ENCODE measurements at regions not wholly inside any gene's neighbourhood (a gene's known extent, or its start where the extent isn't known, plus 50 kb on each side); places are given as distances from the start of the nearest gene placed in this dataset.
A peak's percentile ranks its signal among the peaks of the same experiment; 100 is the strongest.

DNA sequence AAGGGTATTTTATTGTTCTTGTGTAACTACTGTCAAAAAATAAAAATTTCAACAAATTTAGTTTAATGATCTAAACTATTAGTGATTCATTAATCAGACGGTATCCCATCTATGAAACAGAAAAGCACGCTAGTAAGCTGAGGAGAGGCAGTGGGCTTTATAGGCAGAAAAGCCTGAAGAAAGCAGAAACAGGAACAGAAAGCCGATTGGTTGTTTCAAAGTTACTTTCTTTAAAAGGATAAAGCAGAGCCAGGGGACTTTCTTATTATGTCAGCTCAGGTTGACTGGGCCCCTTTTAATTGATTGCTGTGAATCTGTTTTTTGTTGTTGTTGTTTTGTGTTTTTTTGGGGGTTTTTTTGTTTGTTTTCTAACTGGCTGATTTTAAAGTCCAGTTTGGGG lies 105.5 kb downstream of the TES start:
- DNase-seq (ENCODE audit: low read depth, low spot score) (no peak), ATAC-seq (no peak)
- H3K9ac ChIP-seq (ENCODE audit: low read length): peak overlapping the region; percentile 52
- ChIA-PET POLR2A (no interaction called here), CTCF (no interaction called here), RAD21 (ENCODE audit: low non-redundant PET in 1 of 2, low total read pairs in 2 of 2, uncharacterized antibody in 2 of 2, unreplicated experiment in 2 of 2) (no interaction called here)
- peaks cover 29 to 49% of the 10 kb centered on the region in 2 experiments for H3K4me1 ChIP-seq (ENCODE audit: control insufficient read depth in 1 of 2, insufficient read depth in 2 of 2, low read length in 2 of 2)
- intact Hi-C loops (cut with micrococcal nuclease): no loop called here
- H3K36me3 ChIP-seq (ENCODE audit: control insufficient read depth in 1 of 2, insufficient read depth in 2 of 2, low read length in 2 of 2): peaks cover 0 to 14% of the 10 kb centered on the region in 2 experiments; a peak in 1 of 4 replicates
- H3K79me2 ChIP-seq (ENCODE audit: insufficient read depth, low read length): no peaks in the 10 kb centered on the region
- peak overlapping the region; percentile 71 for H3K4me2 ChIP-seq (ENCODE audit: low read length)
- peak overlapping the region; percentile 89; the same call in 1 of the 2 replicates for H3K27ac ChIP-seq (ENCODE audit: low read depth, low read length)
- no TSS peak for BruUV-seq (replicated peaks)
- no peaks in the 10 kb centered on the region for H3K27me3 ChIP-seq (ENCODE audit: insufficient read depth, low read length)
- H3K9me3 ChIP-seq (ENCODE audit: control insufficient read depth in 1 of 2, insufficient read depth in 1 of 2, low read depth in 1 of 2, low read length in 2 of 2): no peaks in the 10 kb centered on the region
- no peaks in the 10 kb centered on the region for H3K9me2 ChIP-seq (ENCODE audit: insufficient read depth)
- H3K4me3 ChIP-seq (replicated peaks in 1 of 2; ENCODE audit: low read depth in 1 of 2, low read length in 2 of 2): 0 out of 4 replicates have a peak overlapping the region, but pooled peaks of 1 of the 2 experiments have one; percentile 34
- H4K20me1 ChIP-seq (ENCODE audit: insufficient read depth): no peaks in the 10 kb centered on the region
- no peak for TF ChIP-seq ZFX (IDR thresholded peaks at IDR 0.05)
- TF ChIP-seq, protein P1, sequence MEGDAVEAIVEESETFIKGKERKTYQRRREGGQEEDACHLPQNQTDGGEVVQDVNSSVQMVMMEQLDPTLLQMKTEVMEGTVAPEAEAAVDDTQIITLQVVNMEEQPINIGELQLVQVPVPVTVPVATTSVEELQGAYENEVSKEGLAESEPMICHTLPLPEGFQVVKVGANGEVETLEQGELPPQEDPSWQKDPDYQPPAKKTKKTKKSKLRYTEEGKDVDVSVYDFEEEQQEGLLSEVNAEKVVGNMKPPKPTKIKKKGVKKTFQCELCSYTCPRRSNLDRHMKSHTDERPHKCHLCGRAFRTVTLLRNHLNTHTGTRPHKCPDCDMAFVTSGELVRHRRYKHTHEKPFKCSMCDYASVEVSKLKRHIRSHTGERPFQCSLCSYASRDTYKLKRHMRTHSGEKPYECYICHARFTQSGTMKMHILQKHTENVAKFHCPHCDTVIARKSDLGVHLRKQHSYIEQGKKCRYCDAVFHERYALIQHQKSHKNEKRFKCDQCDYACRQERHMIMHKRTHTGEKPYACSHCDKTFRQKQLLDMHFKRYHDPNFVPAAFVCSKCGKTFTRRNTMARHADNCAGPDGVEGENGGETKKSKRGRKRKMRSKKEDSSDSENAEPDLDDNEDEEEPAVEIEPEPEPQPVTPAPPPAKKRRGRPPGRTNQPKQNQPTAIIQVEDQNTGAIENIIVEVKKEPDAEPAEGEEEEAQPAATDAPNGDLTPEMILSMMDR (IDR thresholded peaks at IDR 0.05 in 2 of 3, conservative IDR thresholded peaks at IDR 0.05 in 1 of 3; ENCODE audit: borderline replicate concordance in 1 of 3, insufficient read depth in 1 of 3, low read depth in 2 of 3, low read length in 2 of 3): no peak
- no peak for TF ChIP-seq ZNF274 (IDR thresholded peaks at IDR 0.05; ENCODE audit: low read depth, low read length)
- TF ChIP-seq, protein P2, sequence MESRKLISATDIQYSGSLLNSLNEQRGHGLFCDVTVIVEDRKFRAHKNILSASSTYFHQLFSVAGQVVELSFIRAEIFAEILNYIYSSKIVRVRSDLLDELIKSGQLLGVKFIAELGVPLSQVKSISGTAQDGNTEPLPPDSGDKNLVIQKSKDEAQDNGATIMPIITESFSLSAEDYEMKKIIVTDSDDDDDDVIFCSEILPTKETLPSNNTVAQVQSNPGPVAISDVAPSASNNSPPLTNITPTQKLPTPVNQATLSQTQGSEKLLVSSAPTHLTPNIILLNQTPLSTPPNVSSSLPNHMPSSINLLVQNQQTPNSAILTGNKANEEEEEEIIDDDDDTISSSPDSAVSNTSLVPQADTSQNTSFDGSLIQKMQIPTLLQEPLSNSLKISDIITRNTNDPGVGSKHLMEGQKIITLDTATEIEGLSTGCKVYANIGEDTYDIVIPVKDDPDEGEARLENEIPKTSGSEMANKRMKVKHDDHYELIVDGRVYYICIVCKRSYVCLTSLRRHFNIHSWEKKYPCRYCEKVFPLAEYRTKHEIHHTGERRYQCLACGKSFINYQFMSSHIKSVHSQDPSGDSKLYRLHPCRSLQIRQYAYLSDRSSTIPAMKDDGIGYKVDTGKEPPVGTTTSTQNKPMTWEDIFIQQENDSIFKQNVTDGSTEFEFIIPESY (IDR thresholded peaks at IDR 0.05; ENCODE audit: extremely low read depth, insufficient replicate concordance, low read length): no peak
- no peak for TF ChIP-seq SIN3A (IDR thresholded peaks at IDR 0.05; ENCODE audit: low read depth)
- TF ChIP-seq RAD21 (IDR thresholded peaks at IDR 0.05; ENCODE audit: low read depth): no peak
- no peak for TF ChIP-seq EGR1 (IDR thresholded peaks at IDR 0.05; ENCODE audit: low read depth)
- TF ChIP-seq EZH2phosphoT487 (IDR thresholded peaks at IDR 0.05; ENCODE audit: borderline replicate concordance): no peak
- no peak for TF ChIP-seq ELF1 (IDR thresholded peaks at IDR 0.05; ENCODE audit: borderline replicate concordance, low read depth)
- TF ChIP-seq CBX3 (IDR thresholded peaks at IDR 0.05; ENCODE audit: low read depth): no peak
- TF ChIP-seq FOSL1 (IDR thresholded peaks at IDR 0.05; ENCODE audit: low read depth): no peak
- TF ChIP-seq JUND (IDR thresholded peaks at IDR 0.05): no peak
- TF ChIP-seq EZH2 (IDR thresholded peaks at IDR 0.05): no peak
- no peak for TF ChIP-seq CEBPB (IDR thresholded peaks at IDR 0.05; ENCODE audit: low read depth)
- TF ChIP-seq, protein P3, sequence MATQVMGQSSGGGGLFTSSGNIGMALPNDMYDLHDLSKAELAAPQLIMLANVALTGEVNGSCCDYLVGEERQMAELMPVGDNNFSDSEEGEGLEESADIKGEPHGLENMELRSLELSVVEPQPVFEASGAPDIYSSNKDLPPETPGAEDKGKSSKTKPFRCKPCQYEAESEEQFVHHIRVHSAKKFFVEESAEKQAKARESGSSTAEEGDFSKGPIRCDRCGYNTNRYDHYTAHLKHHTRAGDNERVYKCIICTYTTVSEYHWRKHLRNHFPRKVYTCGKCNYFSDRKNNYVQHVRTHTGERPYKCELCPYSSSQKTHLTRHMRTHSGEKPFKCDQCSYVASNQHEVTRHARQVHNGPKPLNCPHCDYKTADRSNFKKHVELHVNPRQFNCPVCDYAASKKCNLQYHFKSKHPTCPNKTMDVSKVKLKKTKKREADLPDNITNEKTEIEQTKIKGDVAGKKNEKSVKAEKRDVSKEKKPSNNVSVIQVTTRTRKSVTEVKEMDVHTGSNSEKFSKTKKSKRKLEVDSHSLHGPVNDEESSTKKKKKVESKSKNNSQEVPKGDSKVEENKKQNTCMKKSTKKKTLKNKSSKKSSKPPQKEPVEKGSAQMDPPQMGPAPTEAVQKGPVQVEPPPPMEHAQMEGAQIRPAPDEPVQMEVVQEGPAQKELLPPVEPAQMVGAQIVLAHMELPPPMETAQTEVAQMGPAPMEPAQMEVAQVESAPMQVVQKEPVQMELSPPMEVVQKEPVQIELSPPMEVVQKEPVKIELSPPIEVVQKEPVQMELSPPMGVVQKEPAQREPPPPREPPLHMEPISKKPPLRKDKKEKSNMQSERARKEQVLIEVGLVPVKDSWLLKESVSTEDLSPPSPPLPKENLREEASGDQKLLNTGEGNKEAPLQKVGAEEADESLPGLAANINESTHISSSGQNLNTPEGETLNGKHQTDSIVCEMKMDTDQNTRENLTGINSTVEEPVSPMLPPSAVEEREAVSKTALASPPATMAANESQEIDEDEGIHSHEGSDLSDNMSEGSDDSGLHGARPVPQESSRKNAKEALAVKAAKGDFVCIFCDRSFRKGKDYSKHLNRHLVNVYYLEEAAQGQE (IDR thresholded peaks at IDR 0.05; ENCODE audit: low read depth): no peak
- TF ChIP-seq SRF (IDR thresholded peaks at IDR 0.05; ENCODE audit: low read depth): no peak
- TF ChIP-seq ATF3 (IDR thresholded peaks at IDR 0.05): no peak
- H2AFZ ChIP-seq (ENCODE audit: low read depth, low read length, poor library complexity, severe bottlenecking): no peak overlapping the region

Data from HCT116 (cell line).